Hippocampal formation (tissue), 2 donors: ENCODE measurements at regions not wholly inside any gene's neighbourhood (a gene's known extent, or its start where the extent isn't known, plus 50 kb on each side); places are given as distances from the start of the nearest gene placed in this dataset.

ENCODE experiments used
- DNase-seq, 2 donors: peaks; one replicate each; lab custom pipeline; 2025; lab: John Stamatoyannopoulos, UW

DNA sequence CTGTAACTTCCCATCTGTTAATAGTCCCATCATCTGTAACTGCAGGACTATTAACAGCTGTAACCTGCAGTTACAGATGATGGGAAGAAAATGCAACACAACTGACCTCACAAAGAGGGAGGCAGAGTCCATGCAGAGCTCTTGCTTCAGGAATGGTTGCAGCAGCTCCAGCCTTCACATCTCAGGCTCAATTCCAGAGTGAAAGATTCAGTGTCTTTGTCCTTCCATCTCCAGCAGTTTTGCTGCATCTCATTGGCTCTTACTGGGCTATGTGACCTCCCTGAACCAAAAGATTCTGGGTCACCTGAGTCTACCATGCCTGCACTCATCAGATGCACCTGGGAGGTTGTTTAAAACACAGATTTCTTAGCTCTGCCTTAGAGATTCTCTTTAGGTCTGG, 686.7 kb downstream of the MATN1 start:
- no peak for DNase-seq

DNA sequence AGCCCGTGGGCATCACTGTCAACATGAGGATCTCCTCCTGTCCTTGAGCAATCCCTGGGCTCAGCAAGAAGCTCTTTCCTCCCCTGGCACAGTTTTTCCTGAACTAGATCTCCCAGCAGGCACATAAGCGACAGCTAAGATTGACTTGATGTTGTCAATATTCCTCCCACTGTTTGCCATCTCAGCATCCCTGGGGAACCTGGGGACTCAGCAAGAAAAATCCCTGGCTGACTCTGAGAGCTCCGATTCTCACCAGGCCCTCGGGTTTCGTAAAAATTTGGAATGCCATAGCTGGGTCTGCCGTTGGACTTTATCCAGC, 687.2 kb downstream of the MATN1 start:
- DNase-seq, result no peak

DNA sequence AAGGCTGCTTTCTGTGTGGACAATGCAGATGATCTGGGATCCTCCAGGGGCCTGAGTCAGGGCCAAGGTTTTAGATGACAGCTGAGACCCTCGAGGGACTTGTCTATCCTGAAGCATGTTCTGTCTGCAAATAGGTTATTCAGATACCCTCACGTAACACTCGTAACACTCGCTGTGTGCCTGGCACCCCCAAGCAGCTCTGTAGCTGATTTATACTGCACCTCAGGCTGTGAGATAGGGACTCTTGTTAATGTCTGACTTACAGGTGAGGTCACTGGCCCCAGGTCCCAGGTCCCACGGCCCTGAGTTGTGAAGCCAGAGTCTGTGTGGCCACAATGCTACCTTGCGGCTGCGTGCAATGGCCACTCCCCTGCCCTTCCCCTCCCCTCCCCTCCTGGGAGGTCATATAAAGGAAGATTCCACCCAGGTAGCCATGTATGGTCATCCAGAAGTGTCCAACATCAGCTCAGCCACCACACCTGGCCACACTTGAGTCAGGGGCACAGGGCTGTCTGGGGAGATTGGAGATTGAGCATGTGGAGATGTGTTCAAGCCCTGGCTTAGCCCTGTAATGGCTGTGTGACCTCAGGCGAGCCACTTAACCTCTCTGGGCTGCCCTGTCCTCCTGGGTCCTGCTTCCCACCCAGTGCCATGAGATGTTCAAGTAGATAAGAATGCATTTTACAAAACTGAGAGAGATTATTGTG, 687.7 kb downstream of the MATN1 start:
- no peak for DNase-seq

DNA sequence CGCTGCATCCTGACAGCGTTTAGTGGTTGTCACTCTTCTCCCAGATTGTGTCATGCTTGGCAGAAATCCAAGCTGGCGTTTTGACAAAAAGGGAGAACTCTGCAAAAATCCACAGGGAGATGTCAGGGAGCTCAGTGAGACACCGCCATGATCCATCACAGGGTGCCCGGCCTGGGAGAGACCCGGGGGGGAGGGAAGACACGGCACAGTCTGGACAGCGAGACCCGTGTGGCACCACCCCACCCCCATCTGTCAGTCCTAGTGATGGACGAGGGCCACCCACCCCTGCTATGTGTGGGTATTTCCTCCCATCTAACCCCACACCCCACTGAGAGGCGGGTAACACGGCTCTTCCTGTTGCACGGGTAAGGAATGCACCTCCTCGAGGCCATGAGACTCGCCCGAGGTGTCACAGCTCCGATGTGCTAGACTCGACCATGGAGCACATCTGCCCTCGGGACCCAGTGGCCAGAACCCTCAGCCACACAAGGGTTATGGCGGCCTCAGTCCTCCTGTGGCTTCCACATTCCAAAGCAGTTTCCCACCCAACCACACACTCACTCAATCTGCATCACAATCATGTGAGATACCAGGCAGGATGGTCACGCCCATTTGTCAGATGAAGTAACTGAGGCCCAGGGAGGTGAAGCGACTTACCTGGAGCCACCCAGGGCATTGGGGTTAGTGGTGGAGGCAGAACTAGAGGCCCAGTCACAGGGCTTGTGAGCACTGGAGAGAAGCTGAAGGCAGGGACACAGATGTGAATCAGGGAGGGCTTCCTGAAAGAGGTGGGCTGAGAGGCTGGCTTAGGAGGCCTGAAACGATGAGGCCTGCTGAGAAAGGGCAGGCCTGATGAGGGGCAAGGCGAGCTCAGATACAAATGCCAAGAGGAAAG, 688.5 kb downstream of the MATN1 start:
- no peak for DNase-seq

- no peak for DNase-seq
Measured at GRCh38 chr1:30034105-30034626, 689.2 kb downstream of the MATN1 start.

DNA sequence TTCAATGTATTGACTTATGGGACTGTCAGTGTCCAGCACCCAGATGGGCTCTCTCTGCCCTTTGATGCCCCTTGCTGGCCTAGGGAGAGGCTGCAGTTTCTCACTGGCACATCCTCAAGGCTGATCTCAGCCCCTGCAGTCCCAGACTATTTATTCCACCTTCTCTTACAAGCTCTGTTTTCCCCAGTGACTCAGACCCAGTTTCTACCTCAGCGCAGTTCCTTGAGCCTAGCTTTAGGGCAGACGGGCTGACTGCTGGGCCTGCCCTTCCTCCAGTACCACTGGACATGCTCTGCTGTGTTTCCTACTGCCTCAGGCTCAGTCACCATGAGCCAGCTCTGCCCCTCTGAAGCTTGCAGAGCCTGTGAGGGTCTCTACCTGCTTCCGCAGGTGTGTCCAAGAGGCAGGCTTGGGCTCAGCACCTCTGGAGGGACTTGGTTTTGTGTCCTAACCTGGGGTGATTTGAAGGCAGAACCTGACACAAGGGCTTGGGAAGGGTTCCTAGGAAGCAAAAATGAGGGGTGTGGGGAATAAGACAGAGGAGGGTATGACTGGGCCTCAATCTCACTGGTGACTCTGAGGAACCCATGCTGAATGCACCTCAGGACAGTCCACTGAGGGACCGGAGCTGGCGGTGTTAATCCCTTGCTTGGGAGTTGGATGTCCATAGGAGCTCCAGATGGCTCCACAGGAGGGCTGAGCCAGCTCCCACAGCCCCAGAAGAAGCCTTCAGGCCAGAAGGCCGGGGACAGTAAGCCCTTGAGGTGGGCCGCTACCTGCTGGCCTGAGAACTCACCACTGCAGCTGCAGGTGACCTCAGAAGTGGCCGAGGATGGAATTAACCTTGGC, 689.9 kb downstream of the MATN1 start:
- DNase-seq, result no peak

DNA sequence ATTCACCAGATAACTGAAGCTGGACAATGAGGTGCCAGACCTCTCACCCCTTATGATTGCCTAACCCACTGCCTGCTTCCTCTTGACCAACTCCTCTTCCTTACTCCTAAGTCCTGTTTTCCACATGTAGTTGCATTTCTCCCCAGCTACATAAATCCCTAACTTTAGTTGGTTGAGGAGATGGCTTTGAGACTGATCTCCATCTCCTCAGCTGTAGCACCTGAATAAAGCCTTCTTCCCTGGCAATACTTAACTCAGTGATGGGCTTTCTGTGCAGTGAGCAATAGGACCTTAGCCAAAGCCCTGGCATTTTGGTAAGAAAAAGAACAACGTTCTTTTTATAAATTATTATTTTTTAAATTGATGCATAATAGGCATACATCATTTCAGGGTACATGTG, 691.1 kb downstream of the MATN1 start:
- DNase-seq, result no peak

DNA sequence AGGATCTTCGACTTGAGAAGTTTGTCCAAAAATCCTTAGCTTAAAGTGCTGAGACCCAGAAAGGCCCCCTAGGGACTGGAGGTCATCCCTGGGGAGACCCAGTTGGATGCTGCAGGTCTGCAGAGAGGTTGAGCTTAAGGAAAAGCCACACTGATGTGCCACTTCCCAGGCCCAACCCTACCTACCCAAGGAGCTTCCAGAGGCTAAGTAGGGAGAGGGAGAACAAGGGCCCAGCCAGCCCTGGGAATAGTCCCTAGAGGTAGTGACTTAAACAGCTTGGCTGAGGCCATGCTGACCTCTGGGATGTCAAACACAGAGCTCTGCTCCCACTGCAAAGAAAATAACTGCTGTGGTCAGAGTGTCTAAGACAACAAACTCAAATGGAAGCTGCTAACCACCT, 693.7 kb downstream of the MATN1 start:
- no peak for DNase-seq

DNA sequence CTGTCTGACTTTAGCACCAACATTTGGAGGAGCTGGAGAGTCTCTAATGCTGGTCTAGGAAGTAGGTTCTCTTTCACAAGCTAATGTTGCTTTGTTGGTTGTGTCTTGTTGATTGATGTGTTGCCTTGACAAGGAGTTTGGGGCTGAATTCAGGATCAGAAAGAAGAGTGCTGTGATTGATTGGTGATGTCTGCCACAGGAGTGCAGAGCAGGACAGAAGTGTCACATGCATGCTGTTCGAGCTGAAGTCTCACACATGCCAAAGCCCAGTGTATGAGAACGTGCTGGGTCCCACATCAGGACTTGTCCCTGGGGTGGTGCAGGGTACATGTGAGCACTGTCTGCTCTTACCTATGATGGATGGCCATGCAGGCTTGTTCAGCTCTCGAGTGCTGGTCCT, 694.4 kb downstream of the MATN1 start:
- no peak for DNase-seq

- no peak for DNase-seq
Measured at GRCh38 chr1:30028283-30028682, 695.1 kb downstream of the MATN1 start.

- DNase-seq, result no peak
Measured at GRCh38 chr1:30027247-30027646, 696.1 kb downstream of the MATN1 start.

- no peak for DNase-seq
Measured at GRCh38 chr1:30024411-30025195, 698.8 kb downstream of the MATN1 start.

GRCh38 chr1:30023339-30024022, 699.9 kb downstream of the MATN1 start:
- DNase-seq, result no peak

GRCh38 chr1:30014031-30014430, 709.4 kb downstream of the MATN1 start:
- DNase-seq, result no peak

- no peak for DNase-seq
Measured at GRCh38 chr1:30012455-30013440, 710.6 kb downstream of the MATN1 start.

- no peak for DNase-seq
Measured at GRCh38 chr1:30011970-30012369, 711.4 kb downstream of the MATN1 start.

- no peak for DNase-seq
Measured at GRCh38 chr1:30010506-30011106, 712.8 kb downstream of the MATN1 start.

DNA sequence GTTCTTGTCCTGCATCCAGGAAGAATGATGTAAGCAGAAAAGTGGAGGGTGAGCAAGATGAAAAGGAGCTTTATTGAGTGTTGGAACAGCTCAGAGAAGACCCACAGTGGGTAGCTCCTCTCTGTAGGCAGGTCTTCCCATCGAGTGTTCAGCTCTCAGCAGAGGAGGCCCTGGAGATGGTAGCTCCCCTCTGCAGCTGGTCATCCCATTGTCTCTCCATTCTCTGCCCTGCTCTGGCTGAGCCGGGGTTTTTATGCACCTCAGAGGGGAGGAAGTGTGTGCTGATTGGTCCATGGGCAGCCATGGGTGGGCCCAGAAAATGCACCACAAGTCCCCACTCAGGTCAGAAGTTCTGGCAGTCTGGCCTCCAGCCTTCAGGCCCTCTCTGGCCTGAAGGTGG, 713.7 kb downstream of the MATN1 start:
- no peak for DNase-seq

GRCh38 chr1:30008998-30009657, 714.3 kb downstream of the MATN1 start:
- DNase-seq, result no peak
